Ovary (tissue), 3 donors: ENCODE measurements at regions not wholly inside any gene's neighbourhood (a gene's known extent, or its start where the extent isn't known, plus 50 kb on each side); places are given as distances from the start of the nearest gene placed in this dataset.

Experiments used
- CTCF ChIP-seq, 3 donors: fragments of 450-650 bp in 2 of 3; fragments of 200-600 bp in 1 of 3; IDR thresholded peaks; one replicate each; pipeline versions ENCODE4 v1.5.1 to v1.8.0; 2016 to 2022; ENCODE audit warnings: antibody characterized with exemption in 3 of 3, mild to moderate bottlenecking in 1 of 3
- POLR2A ChIP-seq: fragments of 450-650 bp; IDR thresholded peaks from one replicate; pipeline ENCODE4 v1.6.1; 2017; ENCODE audit warnings: antibody characterized with exemption, mild to moderate bottlenecking, moderate library complexity
- donor health status: DM: no; HTN: no; CAD: no.

GRCh38 chr12:23472329-23472971 is 477.0 kb downstream of the SOX5 start:
- no peak for TF ChIP-seq POLR2A
- TF ChIP-seq CTCF (IDR thresholded peaks at IDR 0.05), result no peak
